GM23338 (cell line): ENCODE measurements at regions not wholly inside any gene's neighbourhood (a gene's known extent, or its start where the extent isn't known, plus 50 kb on each side); places are given as distances from the start of the nearest gene placed in this dataset.

Source experiments
- CREB1 ChIP-seq: fragments of 250-450 bp; sonication (Bioruptor Pico); IDR thresholded peaks from 2 replicates; pipeline ENCODE4 v1.5.0; 2020; ENCODE audit warnings: low read depth, mild to moderate bottlenecking, moderate library complexity
- CTCF ChIP-seq, 2 experiments: fragments of 200-600 bp in 1 of 2; sonication (generic) in 1 of 2; conservative IDR thresholded peaks; 2 replicates each; pipeline versions ENCODE4 v1.5.1 to v1.6.1; 2016 to 2017; ENCODE audit warnings: antibody characterized with exemption in 2 of 2, low read depth in 2 of 2, mild to moderate bottlenecking in 2 of 2, moderate library complexity in 1 of 2
- ETS1 ChIP-seq: IDR thresholded peaks from 2 replicates; pipeline ENCODE4 v1.6.1; 2016; ENCODE audit warnings: antibody characterized with exemption
- EZH2 ChIP-seq: fragments of 200-600 bp; sonication (generic); IDR thresholded peaks from one replicate; pipeline ENCODE4 v1.8.0; 2017; ENCODE audit warnings: antibody characterized with exemption, mild to moderate bottlenecking, low read depth; ENCODE audit not compliant: unreplicated experiment
- EZH2phosphoT487 ChIP-seq: fragments of 200-600 bp; sonication (generic); IDR thresholded peaks from one replicate; pipeline ENCODE4 v1.8.1; 2018; ENCODE audit warnings: antibody characterized with exemption; ENCODE audit not compliant: unreplicated experiment
- JUNB ChIP-seq: IDR thresholded peaks from one replicate; pipeline ENCODE4 v1.6.1; 2016; ENCODE audit warnings: antibody characterized with exemption; ENCODE audit not compliant: unreplicated experiment
- POLR2AphosphoS5 ChIP-seq: IDR thresholded peaks from 2 replicates; pipeline ENCODE4 v1.6.1; 2016; ENCODE audit warnings: antibody characterized with exemption, low read depth
- REST ChIP-seq: IDR thresholded peaks from one replicate; pipeline ENCODE4 v1.6.1; 2018; ENCODE audit warnings: antibody characterized with exemption; ENCODE audit not compliant: unreplicated experiment
- STAT1 ChIP-seq: IDR thresholded peaks from one replicate; pipeline ENCODE4 v1.6.1; 2016; ENCODE audit warnings: antibody characterized with exemption; ENCODE audit not compliant: unreplicated experiment
- ZNF331 ChIP-seq: fragments of 250-450 bp; sonication (Bioruptor Pico); IDR thresholded peaks from 2 replicates; pipeline ENCODE4 v1.5.0; 2020; ENCODE audit warnings: low read depth, mild to moderate bottlenecking, moderate library complexity

- no peak for TF ChIP-seq CTCF (conservative IDR thresholded peaks at IDR 0.05; ENCODE audit: low read depth in 2 of 2)
- no peak for TF ChIP-seq POLR2AphosphoS5
- TF ChIP-seq EZH2, result no peak
- no peak for TF ChIP-seq EZH2phosphoT487
- no peak for TF ChIP-seq STAT1
- no peak for TF ChIP-seq REST
- TF ChIP-seq ETS1, result no peak
- no peak for TF ChIP-seq JUNB
- no peak for TF ChIP-seq ZNF331 (CRISPR knock-in tag)
- TF ChIP-seq CREB1, result no peak
Observed at GRCh38 chrX:84737471-84737871, 235.2 kb upstream of the HDX start.
